Activated CD8-positive, alpha-beta memory T cell treated with anti-CD3 and anti-CD28 coated beads for 36 hours (primary cell): ENCODE measurements at regions not wholly inside any gene's neighbourhood (a gene's known extent, or its start where the extent isn't known, plus 50 kb on each side); places are given as distances from the start of the nearest gene placed in this dataset.

ENCODE experiments used
- CTCF ChIA-PET: fragments of 350-600 bp; sonication (Branson Sonifier 250); formaldehyde crosslinking; loops from one replicate; lab custom pipeline; 2021; ENCODE audit warnings: antibody characterized with exemption; lab: Charles Lee
- POLR2A ChIA-PET: fragments of 350-600 bp; sonication (Branson Sonifier 250); formaldehyde crosslinking; loops from one replicate; lab custom pipeline; 2021; ENCODE audit warnings: antibody characterized with exemption; lab: Charles Lee

DNA sequence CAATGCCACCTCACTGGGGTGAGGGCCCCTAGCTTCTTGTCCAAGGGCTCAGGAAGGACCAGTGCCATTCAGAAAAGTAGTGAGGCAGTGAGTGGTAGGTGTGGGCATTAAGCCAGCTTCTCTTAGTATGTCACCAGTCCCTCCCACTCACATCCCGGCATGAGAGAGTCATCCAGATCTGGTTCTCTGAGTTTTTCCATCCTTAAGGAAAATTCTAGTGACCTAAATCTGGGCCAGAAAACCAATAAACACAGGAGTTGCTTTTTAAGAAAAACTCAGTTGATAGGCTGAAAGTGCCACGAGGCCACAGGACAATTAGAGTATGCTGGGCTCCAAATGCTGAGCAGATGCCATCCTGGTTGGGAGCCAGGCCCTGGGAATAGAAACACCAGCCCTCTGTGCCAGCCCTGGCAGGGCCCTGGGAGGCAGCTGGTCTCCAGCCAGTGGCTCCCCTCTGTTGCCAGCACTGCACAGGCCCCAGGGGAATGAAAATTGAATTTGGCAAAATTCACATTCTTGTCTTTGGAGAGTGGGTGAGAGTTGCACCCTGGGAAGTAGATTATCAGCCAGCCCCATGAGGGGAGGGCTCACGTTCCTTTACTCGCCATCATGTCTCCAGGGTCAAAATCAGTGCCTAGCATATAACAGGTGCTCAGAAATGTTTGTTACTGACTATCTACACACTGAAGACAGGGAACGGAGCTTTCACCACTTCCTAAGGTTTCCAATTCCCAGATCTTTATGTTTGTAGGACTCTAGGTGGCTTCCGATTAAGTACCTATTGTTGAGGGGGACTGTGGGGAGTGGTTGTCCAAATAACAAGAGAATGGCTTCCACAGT lies 52.8 kb downstream of the FAM43A start:
- CTCF ChIA-PET, result no interaction called here
- POLR2A ChIA-PET, result no interaction called here

DNA sequence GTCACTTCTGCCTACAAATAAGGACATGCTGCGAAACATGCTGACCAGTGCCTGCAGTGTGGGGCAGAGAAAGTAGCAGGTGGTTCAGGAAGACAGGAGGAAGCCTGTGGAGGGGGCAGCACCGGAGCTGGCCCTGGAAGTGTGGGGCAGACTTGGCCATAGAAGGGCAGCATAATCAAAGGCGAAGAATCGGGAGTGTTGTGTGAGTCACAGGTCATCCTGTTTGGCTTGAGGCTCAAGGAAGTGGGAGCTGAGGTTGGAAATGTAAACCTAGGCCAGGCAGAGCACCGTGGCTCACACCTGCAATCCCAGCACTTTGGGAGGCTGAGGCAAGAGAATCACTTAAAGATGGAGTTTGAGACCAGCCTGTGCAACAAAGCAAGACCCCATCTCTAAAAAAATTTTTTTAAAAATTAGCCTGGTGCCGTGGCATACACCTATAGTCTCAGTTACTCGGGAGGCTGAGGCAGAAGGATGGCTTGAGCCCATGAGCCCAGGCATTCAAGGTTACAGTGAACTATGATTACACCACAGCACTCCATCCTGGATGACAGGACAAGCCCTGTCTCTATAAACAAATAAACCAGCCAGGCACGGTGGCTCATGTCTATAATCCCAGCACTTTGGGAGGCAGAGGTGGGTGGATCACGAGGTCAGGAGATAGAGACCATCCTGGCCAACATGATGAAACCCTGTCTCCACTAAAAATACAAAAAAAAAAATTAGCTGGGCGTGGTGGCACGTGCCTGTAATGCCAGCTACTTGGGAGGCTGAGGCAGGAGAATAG lies 54.0 kb downstream of the FAM43A start:
- ChIA-PET POLR2A (no interaction called here), CTCF (no interaction called here)

DNA sequence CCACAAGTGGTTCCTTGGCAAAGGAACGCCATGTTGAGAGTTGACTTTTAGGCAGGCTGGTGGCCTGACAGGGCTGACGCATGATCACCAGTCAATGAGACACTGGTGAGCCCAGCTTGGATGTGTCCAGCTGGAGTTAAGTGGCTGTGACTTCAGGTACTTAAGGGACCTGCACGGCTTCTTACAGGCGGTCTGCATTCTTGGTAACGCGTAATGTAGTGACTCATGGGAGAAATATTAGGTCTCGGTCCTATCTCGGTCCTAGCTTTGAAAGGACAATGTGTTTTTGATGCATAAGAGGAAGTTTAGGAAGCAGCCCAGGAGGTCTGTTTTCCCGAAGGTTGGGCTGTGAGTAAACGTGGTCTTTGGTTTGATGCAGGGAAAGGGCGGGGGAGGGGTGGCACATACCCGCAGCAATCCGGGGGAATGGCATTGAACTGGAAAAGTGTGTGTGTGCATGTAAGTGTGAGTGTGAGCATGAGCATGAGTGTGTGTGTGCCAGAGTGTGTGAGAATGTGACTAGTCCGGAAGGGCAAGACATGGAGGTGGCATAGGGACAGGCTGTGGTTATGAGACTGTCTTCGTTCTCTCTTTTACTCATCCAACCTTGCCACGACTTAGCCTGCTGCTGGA lies 55.3 kb downstream of the FAM43A start:
- POLR2A ChIA-PET, result no interaction called here
- CTCF ChIA-PET, result no interaction called here

- POLR2A ChIA-PET, result no interaction called here
- CTCF ChIA-PET, result no interaction called here
Measured at GRCh38 chr3:194741916-194742315, 56.2 kb downstream of the FAM43A start.

GRCh38 chr3:194744826-194745225 lies 59.1 kb downstream of the FAM43A start:
- CTCF ChIA-PET, result no interaction called here
- POLR2A ChIA-PET, result no interaction called here

DNA sequence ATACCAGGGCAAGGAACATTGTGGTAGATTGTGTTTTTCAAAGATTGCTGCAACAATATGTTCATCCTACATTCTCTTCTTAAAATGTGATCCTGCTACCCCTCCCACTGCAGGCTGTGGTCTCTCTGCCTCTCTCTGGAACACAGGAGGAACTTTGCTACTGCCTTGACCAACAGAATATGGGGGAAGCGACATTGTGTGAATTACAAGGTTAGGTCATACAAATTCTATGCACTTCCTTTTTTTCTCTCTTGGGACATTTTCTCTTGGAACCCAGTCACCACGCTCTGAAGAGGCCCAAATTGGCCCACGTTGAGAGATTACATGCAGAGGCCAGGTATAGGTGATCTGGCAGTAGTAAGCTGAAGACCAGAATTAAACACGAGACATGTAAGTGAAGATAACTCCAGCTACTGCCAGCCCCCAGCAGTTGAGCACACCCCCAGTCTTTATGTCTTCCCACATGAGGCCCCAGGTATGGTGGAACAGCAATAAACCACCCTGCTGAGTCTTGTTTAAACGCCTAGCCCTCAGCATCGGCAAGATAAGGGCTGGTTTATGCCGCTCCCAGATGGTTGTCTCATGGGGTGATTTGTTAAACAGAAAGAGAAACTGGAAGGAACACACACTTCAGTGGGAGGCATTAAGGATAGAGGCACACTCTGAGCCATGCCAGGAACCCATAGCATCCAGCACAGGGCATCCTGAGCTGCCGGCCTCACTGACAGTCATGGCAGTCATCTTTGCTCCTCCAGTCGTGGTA lies 59.9 kb downstream of the FAM43A start:
- ChIA-PET CTCF (no interaction called here), POLR2A (no interaction called here)

DNA sequence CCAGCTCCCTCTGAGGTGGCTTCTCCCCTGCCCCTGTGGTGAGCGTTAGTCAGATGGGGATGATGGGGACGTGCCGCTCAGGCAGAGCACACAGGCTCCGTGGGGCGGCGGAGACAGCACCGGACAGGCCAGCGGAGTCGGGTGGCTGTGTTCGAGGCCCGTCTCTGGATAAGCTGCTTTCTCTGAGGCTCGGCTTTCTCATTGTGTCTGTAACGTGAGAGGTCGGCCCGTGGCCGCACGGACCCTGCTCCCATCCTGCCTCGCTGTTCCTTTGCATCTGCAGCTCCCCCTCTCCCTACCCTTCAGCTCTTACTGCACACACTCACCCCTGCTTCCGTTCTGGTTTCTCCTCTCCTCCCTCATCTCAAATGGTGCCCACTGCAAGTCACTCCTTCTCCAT lies 62.5 kb downstream of the FAM43A start:
- ChIA-PET CTCF (no interaction called here), POLR2A (no interaction called here)

DNA sequence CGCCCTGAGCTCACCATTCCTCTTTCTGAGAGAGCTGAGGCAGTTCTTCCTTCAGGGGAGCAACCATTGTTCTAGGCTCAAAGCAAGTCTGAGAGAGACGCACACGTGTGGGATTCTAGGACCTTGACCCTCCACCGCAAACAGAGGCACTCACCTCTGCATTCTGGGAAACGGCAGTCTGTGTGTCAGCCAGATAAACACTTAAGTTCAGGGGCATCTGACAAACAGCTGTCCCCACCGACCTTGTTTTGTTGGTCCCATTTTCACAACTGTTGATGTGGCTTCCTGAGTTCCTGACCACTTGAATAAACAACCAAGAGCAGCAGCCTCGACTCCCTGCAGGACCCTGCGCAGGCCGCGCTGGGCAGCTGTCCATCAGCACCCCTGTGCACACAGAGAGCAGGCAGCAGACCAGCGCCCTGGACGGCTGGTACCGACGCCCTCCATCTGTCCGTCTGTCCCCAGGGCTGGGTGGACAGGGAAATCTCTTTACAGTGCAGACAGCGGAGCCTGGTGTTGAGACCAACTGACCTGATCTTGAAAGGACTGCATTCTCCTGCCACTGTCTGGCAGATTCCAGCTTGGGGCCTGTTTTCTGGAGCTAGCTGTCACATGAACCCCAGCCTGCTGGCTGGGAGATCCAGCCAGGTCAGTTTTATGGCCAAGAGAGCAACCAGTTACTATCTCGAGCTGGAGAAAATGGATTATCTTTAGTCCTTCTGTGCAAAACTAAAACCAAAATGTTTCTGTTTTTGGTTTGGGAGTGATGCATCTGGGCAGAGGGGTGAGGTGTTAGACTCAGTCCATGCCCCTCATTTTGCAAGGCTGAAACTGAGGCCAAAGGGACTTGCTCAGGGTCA lies 64.2 kb downstream of the FAM43A start:
- ChIA-PET CTCF (no interaction called here), POLR2A (no interaction called here)

DNA sequence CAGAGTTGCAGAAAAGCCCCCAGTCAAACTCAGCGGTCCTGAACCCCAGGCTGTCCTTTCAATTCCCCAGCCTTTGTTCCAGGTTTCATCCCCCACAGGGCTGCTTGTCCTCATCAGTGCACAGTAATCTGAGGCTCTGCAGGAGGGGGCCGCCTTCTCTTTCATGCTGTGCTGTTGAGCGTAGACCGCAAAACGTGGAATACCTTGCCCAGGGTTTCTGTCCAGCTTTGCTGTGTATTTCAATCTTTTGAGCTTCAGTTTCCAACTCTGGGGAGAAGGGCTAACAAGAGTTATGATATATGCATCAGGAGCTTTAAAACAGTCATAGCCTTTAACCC lies 64.8 kb downstream of the FAM43A start:
- CTCF ChIA-PET, result no interaction called here

GRCh38 chr3:194755671-194756459 lies 70.2 kb downstream of the FAM43A start:
- ChIA-PET CTCF (no interaction called here), POLR2A (no interaction called here)

More for the DNA sequence above, 64.8 kb downstream of the FAM43A start:
- POLR2A ChIA-PET, result no interaction called here

DNA sequence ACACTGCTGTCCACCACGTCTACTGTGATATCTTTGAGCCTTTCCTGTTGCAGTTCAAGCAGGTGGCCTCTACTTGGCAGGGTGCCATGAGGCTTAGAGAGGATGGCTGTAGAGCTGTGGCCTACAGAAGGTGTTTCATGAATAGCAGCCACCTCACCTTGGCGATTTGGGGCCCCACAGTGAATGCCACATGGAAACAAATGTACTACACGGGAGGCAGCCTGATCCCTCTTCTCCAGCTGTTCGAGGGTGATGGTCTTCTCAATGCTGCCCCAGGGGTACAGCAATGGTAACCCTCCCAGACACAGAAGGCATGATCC lies 70.7 kb downstream of the FAM43A start:
- POLR2A ChIA-PET, result no interaction called here
- CTCF ChIA-PET, result no interaction called here

DNA sequence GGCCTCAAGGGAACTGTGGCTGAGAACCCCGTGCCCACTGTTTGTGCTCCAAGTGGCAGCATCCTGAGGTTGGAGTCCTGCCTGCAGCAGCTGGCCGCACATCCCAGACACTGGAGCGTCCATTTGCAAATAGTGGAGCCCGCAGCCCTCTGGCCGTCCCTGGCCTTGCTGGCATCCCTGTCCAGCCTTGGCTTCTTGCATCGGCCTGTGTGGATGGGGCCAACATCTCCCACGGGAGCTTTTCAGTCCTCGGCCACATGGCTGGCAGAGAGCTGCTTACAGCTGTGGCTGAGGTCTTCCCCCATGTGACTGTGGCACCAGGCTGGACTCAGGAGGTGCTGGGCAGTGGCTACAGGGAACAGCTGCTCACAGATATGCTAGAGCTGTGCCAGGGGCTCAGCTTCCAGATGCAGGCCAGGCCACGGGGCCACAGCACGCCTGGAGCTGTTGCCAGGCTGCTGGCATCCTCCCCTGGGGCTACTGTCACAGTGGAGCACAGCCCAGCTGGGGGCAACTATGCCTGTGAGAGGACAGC lies 71.2 kb downstream of the FAM43A start:
- CTCF ChIA-PET, result interaction anchor here (0.6 kb wide), 1 partner anchor 1175 kb away, joined by 3 read pairs; no protein-coding TSS in a partner anchor
- POLR2A ChIA-PET, result no interaction called here

DNA sequence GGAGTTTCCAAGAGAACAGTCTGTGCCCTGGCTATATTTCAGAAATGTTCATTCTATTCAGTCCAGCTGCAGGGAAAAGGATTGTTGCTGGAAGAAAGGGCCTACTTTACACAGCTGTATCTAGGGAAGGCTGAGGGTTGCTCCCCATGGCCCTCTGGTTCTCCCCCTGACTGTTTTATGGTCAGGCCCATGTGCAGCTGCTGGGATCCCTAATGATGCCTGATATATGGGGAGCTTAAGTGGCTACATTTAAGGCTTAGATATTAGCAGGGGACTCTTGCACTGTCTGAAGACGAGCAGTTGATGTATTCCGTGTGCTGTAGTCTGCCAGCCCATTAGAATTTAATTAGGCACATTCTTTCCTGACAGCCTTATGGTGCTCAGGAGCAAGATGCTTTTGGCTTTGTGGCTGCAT lies 72.0 kb downstream of the FAM43A start:
- ChIA-PET POLR2A (no interaction called here), CTCF (interaction anchor here (0.6 to 1.3 kb wide), 2 partner anchors 25 to 1174 kb away, joined by 3 read pairs; no protein-coding TSS in a partner anchor)

- POLR2A ChIA-PET, result no interaction called here
- CTCF ChIA-PET, result no interaction called here
Measured at GRCh38 chr3:194758716-194759115, 73.0 kb downstream of the FAM43A start.

DNA sequence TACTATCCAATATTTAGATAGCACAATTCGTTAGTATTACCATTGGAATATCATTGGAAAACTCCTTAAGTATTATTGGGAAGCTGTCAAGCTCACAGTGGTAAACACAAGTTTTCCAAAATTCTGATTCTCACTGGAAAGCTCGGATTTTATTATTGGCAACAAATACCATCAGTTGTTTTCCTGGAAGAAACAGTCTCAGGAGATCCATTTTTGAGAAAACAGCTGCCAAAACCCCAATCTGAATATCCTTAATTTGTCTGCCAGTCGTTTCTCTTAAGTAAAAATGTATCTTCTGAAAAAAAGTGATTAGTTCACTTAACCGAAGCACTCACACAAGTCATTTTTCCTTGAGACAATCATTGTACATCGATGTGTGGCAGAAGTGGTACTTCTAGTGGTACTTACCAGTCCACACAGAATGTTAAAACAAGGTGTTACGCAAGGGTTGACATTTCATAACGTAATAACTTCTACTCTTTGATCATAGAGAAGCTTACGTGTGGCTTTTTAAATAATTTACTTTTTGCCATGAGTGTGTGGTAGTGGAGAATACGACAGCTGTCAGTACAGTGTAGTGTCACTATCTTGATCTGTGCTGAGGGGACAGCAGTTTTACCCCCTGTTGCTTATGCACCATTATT lies 74.9 kb downstream of the FAM43A start:
- CTCF ChIA-PET, result interaction anchor here (1.0 kb wide), 1 partner anchor 78 kb away, joined by 3 read pairs; no protein-coding TSS in a partner anchor
- POLR2A ChIA-PET, result no interaction called here

GRCh38 chr3:194761384-194761783 lies 75.7 kb downstream of the FAM43A start:
- ChIA-PET CTCF (interaction anchor here (1.0 kb wide), 1 partner anchor 79 kb away, joined by 3 read pairs; no protein-coding TSS in a partner anchor), POLR2A (no interaction called here)

GRCh38 chr3:194766845-194767244 lies 81.2 kb downstream of the FAM43A start:
- ChIA-PET CTCF (no interaction called here), POLR2A (no interaction called here)
